ENCODE measurements at regions not wholly inside any gene's neighbourhood (a gene's known extent, or its start where the extent isn't known, plus 50 kb on each side); places are given as distances from the start of the nearest gene placed in this dataset.

GRCh38 chr13:71087006-71087405 lies 780.0 kb downstream of the DACH1 start:
- no peak for DNase-seq (ENCODE audit: low read depth in 2 of 2)

- DNase-seq (ENCODE audit: low read depth in 2 of 2) = no peak
Measured at GRCh38 chr13:71082631-71083030, 784.4 kb downstream of the DACH1 start.

- DNase-seq (ENCODE audit: low read depth in 2 of 2) = no peak
Measured at GRCh38 chr13:71079638-71080037, 787.4 kb downstream of the DACH1 start.

GRCh38 chr13:71068041-71068440 lies 799.0 kb downstream of the DACH1 start:
- DNase-seq (ENCODE audit: low read depth in 2 of 2) = no peak

- DNase-seq (ENCODE audit: low read depth in 2 of 2) = no peak
Measured at GRCh38 chr13:71067165-71067815, 799.7 kb downstream of the DACH1 start.

- DNase-seq (ENCODE audit: low read depth in 2 of 2) = no peak
Measured at GRCh38 chr13:71056581-71056980, 810.4 kb downstream of the DACH1 start.

GRCh38 chr13:71055644-71056043 lies 811.4 kb downstream of the DACH1 start:
- no peak for DNase-seq (ENCODE audit: low read depth in 2 of 2)

- no peak for DNase-seq (ENCODE audit: low read depth in 2 of 2)
Measured at GRCh38 chr13:71055047-71055446, 812.0 kb downstream of the DACH1 start.

GRCh38 chr13:71054358-71054757 lies 812.6 kb downstream of the DACH1 start:
- no peak for DNase-seq (ENCODE audit: low read depth in 2 of 2)

- no peak for DNase-seq (ENCODE audit: low read depth in 2 of 2)
Measured at GRCh38 chr13:71051573-71051972, 815.4 kb downstream of the DACH1 start.

- no peak for DNase-seq (ENCODE audit: low read depth in 2 of 2)
Measured at GRCh38 chr13:71046360-71047079, 820.5 kb downstream of the DACH1 start.

GRCh38 chr13:71045101-71045500 lies 821.9 kb downstream of the DACH1 start:
- DNase-seq (ENCODE audit: low read depth in 2 of 2) = no peak

GRCh38 chr13:71039440-71039839 lies 827.6 kb downstream of the DACH1 start:
- no peak for DNase-seq (ENCODE audit: low read depth in 2 of 2)

- no peak for DNase-seq (ENCODE audit: low read depth in 2 of 2)
Measured at GRCh38 chr13:71034018-71034417, 833.0 kb downstream of the DACH1 start.

GRCh38 chr13:71033026-71033425 lies 834.0 kb downstream of the DACH1 start:
- no peak for DNase-seq (ENCODE audit: low read depth in 2 of 2)

- DNase-seq (ENCODE audit: low read depth in 2 of 2) = no peak
Measured at GRCh38 chr13:71030784-71031183, 836.2 kb downstream of the DACH1 start.

GRCh38 chr13:71028884-71029283 lies 838.1 kb downstream of the DACH1 start:
- DNase-seq (ENCODE audit: low read depth in 2 of 2) = no peak

GRCh38 chr13:71021825-71022422 lies 845.1 kb downstream of the DACH1 start:
- DNase-seq (ENCODE audit: low read depth in 2 of 2) = no peak

GRCh38 chr13:71018995-71019394 lies 848.0 kb downstream of the DACH1 start:
- no peak for DNase-seq (ENCODE audit: low read depth in 2 of 2)

- no peak for DNase-seq (ENCODE audit: low read depth in 2 of 2)
Measured at GRCh38 chr13:71018544-71018943, 848.5 kb downstream of the DACH1 start.

GRCh38 chr13:71017607-71018006 lies 849.4 kb downstream of the DACH1 start:
- DNase-seq (ENCODE audit: low read depth in 2 of 2) = no peak

- DNase-seq (ENCODE audit: low read depth in 2 of 2) = no peak
Measured at GRCh38 chr13:71015516-71015915, 851.5 kb downstream of the DACH1 start.

- no peak for DNase-seq (ENCODE audit: low read depth in 2 of 2)
Measured at GRCh38 chr13:71015021-71015420, 852.0 kb downstream of the DACH1 start.

Data from activated CD8-positive, alpha-beta memory T cell treated with anti-CD3 and anti-CD28 coated beads for 4 hours (primary cell).